H9 (cell line): ENCODE measurements at regions not wholly inside any gene's neighbourhood (a gene's known extent, or its start where the extent isn't known, plus 50 kb on each side); places are given as distances from the start of the nearest gene placed in this dataset.

Experiments used
- DNase-seq: peaks from one replicate; pipeline ENCODE4 v3.0.0-alpha.2; 2017
- H2AFZ ChIP-seq: one replicate; pipeline ENCODE4 v1.6.1; 2013; ENCODE audit warnings: mild to moderate bottlenecking, low read length, control low read depth, moderate library complexity
- H2AK5ac ChIP-seq: 2 replicates; pipeline ENCODE4 v1.6.1; 2013; ENCODE audit warnings: low read length, control low read depth, mixed read lengths; ENCODE audit not compliant: insufficient read length
- H2BK120ac ChIP-seq: one replicate; pipeline ENCODE4 v1.6.1; 2013; ENCODE audit warnings: low read depth, mild to moderate bottlenecking, low read length, control low read depth, inconsistent platforms; ENCODE audit not compliant: poor library complexity, severe bottlenecking
- H2BK12ac ChIP-seq: 2 replicates; pipeline ENCODE4 v1.6.1; 2013; ENCODE audit warnings: low read length, control low read depth, mixed read lengths, low read depth; ENCODE audit not compliant: insufficient read length
- H2BK15ac ChIP-seq: 2 replicates; pipeline ENCODE4 v1.6.1; 2013; ENCODE audit warnings: low read depth, low read length, control low read depth
- H2BK20ac ChIP-seq: one replicate; pipeline ENCODE4 v1.6.1; 2013; ENCODE audit warnings: low read depth, mild to moderate bottlenecking, low read length, control low read depth, inconsistent platforms; ENCODE audit not compliant: poor library complexity, severe bottlenecking
- H2BK5ac ChIP-seq: 2 replicates; pipeline ENCODE4 v1.6.1; 2013; ENCODE audit warnings: low read length, control low read depth, mixed read lengths; ENCODE audit not compliant: insufficient read length
- H3K14ac ChIP-seq: 2 replicates; pipeline ENCODE4 v1.6.1; 2013; ENCODE audit warnings: low read length, control low read depth; ENCODE audit not compliant: insufficient read depth
- H3K18ac ChIP-seq: 2 replicates; pipeline ENCODE4 v1.6.1; 2013; ENCODE audit warnings: low read depth, mild to moderate bottlenecking, mixed read lengths, low read length, control low read depth; ENCODE audit not compliant: insufficient read length
- H3K23ac ChIP-seq: 2 replicates; pipeline ENCODE4 v1.6.1; 2013; ENCODE audit warnings: low read length, control low read depth, mixed read lengths, low read depth; ENCODE audit not compliant: insufficient read length
- H3K23me2 ChIP-seq: 2 replicates; pipeline ENCODE4 v1.6.1; 2013; ENCODE audit warnings: low read depth, mild to moderate bottlenecking, mixed read lengths, low read length, control low read depth; ENCODE audit not compliant: insufficient read length, poor library complexity, severe bottlenecking
- H3K27ac ChIP-seq: 2 replicates; pipeline ENCODE4 v1.5.1; 2013; ENCODE audit warnings: low read length, control low read depth, mixed read lengths, low read depth; ENCODE audit not compliant: insufficient read length
- H3K27me3 ChIP-seq: 2 replicates; pipeline ENCODE4 v1.6.1; 2013; ENCODE audit warnings: low read length, control low read depth, inconsistent platforms; ENCODE audit not compliant: insufficient read depth
- H3K4ac ChIP-seq: 2 replicates; pipeline ENCODE4 v1.6.1; 2013; ENCODE audit warnings: low read depth, mild to moderate bottlenecking, control low read depth, inconsistent platforms, low read length, moderate library complexity
- H3K4me1 ChIP-seq: 2 replicates; pipeline ENCODE4 v1.6.1; 2013; ENCODE audit warnings: low read length, control low read depth, inconsistent platforms; ENCODE audit not compliant: insufficient read depth
- H3K4me2 ChIP-seq: 2 replicates; pipeline ENCODE4 v1.6.1; 2013; ENCODE audit warnings: low read length, control low read depth, mixed read lengths; ENCODE audit not compliant: insufficient read length, insufficient read depth
- H3K56ac ChIP-seq: 2 replicates; pipeline ENCODE4 v1.6.1; 2013; ENCODE audit warnings: low read depth, mild to moderate bottlenecking, mixed read lengths, low read length, control low read depth; ENCODE audit not compliant: insufficient read length
- H3K79me1 ChIP-seq: 2 replicates; pipeline ENCODE4 v1.6.1; 2013; ENCODE audit warnings: low read depth, mild to moderate bottlenecking, moderate library complexity, low read length, control low read depth, inconsistent platforms; ENCODE audit not compliant: insufficient read depth, poor library complexity, severe bottlenecking
- H3K79me2 ChIP-seq: 2 replicates; pipeline ENCODE4 v1.6.1; 2013; ENCODE audit warnings: low read length, control low read depth, inconsistent platforms; ENCODE audit not compliant: insufficient read depth
- H3K9ac ChIP-seq: 2 replicates; pipeline ENCODE4 v1.6.1; 2013; ENCODE audit warnings: low read length, control low read depth, mixed read lengths; ENCODE audit not compliant: insufficient read length; ENCODE audit errors: extremely low read depth
- H3K9me3 ChIP-seq: one replicate; pipeline ENCODE4 v1.6.1; 2013; ENCODE audit warnings: low read depth, low read length, inconsistent platforms; ENCODE audit not compliant: control insufficient read depth
- H3T11ph ChIP-seq: one replicate; pipeline ENCODE4 v1.6.1; 2013; ENCODE audit warnings: mild to moderate bottlenecking, low read length, control low read depth, inconsistent platforms
- H4K20me1 ChIP-seq: one replicate; pipeline ENCODE4 v1.6.1; 2013; ENCODE audit not compliant: control insufficient read depth, insufficient read length, insufficient read depth
- H4K5ac ChIP-seq: 2 replicates; pipeline ENCODE4 v1.6.1; 2013; ENCODE audit warnings: low read depth, mild to moderate bottlenecking, mixed read lengths, low read length, control low read depth; ENCODE audit not compliant: insufficient read length
- H4K8ac ChIP-seq: replicated peaks from 2 replicates; pipeline ENCODE4 v1.6.1; 2013; ENCODE audit warnings: low read length, control low read depth, mixed read lengths, low read depth; ENCODE audit not compliant: insufficient read length
- H4K91ac ChIP-seq: 2 replicates; pipeline ENCODE4 v1.6.1; 2013; ENCODE audit warnings: low read depth, mild to moderate bottlenecking, moderate library complexity, mixed read lengths, low read length, control low read depth; ENCODE audit not compliant: insufficient read length
- H3K27ac Mint-ChIP-seq, 3 experiments: 2 replicates in 2 of 3; 3 replicates in 1 of 3; pipeline ENCODE4 v1.8.0; 2020 to 2021; ENCODE audit warnings: mixed read lengths in 3 of 3, mild to moderate bottlenecking in 1 of 3, moderate library complexity in 1 of 3
- H3K27me3 Mint-ChIP-seq: 2 replicates; pipeline ENCODE4 v1.8.0; 2021; ENCODE audit warnings: low read depth, mild to moderate bottlenecking, moderate library complexity, mixed read lengths
- H3K36me3 Mint-ChIP-seq, 3 experiments: 2 replicates in 2 of 3; 3 replicates in 1 of 3; pipeline ENCODE4 v1.8.0; 2020 to 2021; ENCODE audit warnings: low read depth in 3 of 3, mixed read lengths in 3 of 3; ENCODE audit not compliant: insufficient read depth in 1 of 3
- H3K4me1 Mint-ChIP-seq, 2 experiments: 2 replicates each; pipeline ENCODE4 v1.8.0; 2020; ENCODE audit warnings: mixed read lengths in 2 of 2
- H3K4me3 Mint-ChIP-seq, 2 experiments: 2 replicates in 1 of 2; 3 replicates in 1 of 2; pipeline ENCODE4 v1.8.0; 2020 to 2021; ENCODE audit warnings: mild to moderate bottlenecking in 2 of 2, mixed read lengths in 2 of 2, moderate library complexity in 1 of 2
- H3K9me3 Mint-ChIP-seq, 2 experiments: 2 replicates in 1 of 2; 3 replicates in 1 of 2; pipeline ENCODE4 v1.8.0; 2020; ENCODE audit warnings: mild to moderate bottlenecking in 2 of 2, mixed read lengths in 2 of 2, moderate library complexity in 1 of 2
- TF ChIP-seq, protein P1 (sequence below): fragments of 200-600 bp; sonication (generic); conservative IDR thresholded peaks from 3 replicates; pipeline ENCODE4 v1.8.0; 2021; ENCODE audit warnings: antibody characterized with exemption, mild to moderate bottlenecking

DNA sequence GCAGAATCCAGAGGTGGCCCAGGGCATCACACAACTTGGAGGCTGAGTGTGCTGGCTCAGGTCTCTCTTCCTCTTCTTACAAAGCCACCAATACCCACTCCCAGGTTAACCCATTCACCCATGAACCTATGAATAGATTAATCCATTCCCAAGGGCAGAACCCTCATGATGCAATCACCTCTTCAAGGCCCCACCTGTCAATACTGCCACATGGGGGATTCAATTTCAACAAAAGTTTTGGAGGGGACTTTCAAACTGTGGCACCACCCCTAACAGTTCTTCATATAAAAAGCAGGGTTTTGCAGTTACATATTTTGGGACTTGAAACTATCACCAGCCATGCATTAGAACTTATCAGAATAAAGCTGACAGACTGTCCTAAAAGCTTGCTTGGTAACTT, 193.6 kb upstream of the RNF32 start:
- Mint-ChIP-seq H3K27me3 (peaks cover 4% of the 10 kb centered on the region), H3K4me3 (no peak overlapping the region), H3K36me3 (no peaks in the 10 kb centered on the region), H3K27ac (no peak overlapping the region), H3K4me1 (peaks cover 16% of the 10 kb centered on the region in 2 experiments), H3K9me3 (no peaks in the 10 kb centered on the region)
- Histone ChIP-seq H3K14ac (no peak overlapping the region), H2BK15ac (no peak overlapping the region), H2BK12ac (no peak overlapping the region), H4K8ac (no peak overlapping the region), H2AK5ac (no peak overlapping the region), H2BK5ac (no peak overlapping the region), H2BK20ac (no peak overlapping the region), H3K56ac (no peak overlapping the region), H3K23ac (no peak overlapping the region), H3K9ac (no peak overlapping the region), H3K9me3 (no peaks in the 10 kb centered on the region), H2AFZ (no peak overlapping the region), H3K79me1 (no peaks in the 10 kb centered on the region), H3K4me1 (no peaks in the 10 kb centered on the region), H4K91ac (no peak overlapping the region), H3K18ac (no peak overlapping the region), H3T11ph (no peak overlapping the region), H3K79me2 (no peaks in the 10 kb centered on the region), H3K4ac (no peak overlapping the region), H3K23me2 (no peaks in the 10 kb centered on the region), H4K5ac (no peak overlapping the region), H2BK120ac (no peak overlapping the region), H3K4me2 (no peak overlapping the region), H4K20me1 (no peaks in the 10 kb centered on the region), H3K27me3 (no peaks in the 10 kb centered on the region), H3K27ac (no peak overlapping the region)
- DNase-seq = no peak
- TF ChIP-seq, protein P1, sequence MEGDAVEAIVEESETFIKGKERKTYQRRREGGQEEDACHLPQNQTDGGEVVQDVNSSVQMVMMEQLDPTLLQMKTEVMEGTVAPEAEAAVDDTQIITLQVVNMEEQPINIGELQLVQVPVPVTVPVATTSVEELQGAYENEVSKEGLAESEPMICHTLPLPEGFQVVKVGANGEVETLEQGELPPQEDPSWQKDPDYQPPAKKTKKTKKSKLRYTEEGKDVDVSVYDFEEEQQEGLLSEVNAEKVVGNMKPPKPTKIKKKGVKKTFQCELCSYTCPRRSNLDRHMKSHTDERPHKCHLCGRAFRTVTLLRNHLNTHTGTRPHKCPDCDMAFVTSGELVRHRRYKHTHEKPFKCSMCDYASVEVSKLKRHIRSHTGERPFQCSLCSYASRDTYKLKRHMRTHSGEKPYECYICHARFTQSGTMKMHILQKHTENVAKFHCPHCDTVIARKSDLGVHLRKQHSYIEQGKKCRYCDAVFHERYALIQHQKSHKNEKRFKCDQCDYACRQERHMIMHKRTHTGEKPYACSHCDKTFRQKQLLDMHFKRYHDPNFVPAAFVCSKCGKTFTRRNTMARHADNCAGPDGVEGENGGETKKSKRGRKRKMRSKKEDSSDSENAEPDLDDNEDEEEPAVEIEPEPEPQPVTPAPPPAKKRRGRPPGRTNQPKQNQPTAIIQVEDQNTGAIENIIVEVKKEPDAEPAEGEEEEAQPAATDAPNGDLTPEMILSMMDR = no peak
